ENCODE measurements at regions not wholly inside any gene's neighbourhood (a gene's known extent, or its start where the extent isn't known, plus 50 kb on each side); places are given as distances from the start of the nearest gene placed in this dataset.
A peak's percentile ranks its signal among the peaks of the same experiment; 100 is the strongest.
"Not testable (repeated sequence)": the region's sequence is repeated elsewhere in the genome, so short reads cannot be mapped to it uniquely, and the experiment has no call there.

DNA sequence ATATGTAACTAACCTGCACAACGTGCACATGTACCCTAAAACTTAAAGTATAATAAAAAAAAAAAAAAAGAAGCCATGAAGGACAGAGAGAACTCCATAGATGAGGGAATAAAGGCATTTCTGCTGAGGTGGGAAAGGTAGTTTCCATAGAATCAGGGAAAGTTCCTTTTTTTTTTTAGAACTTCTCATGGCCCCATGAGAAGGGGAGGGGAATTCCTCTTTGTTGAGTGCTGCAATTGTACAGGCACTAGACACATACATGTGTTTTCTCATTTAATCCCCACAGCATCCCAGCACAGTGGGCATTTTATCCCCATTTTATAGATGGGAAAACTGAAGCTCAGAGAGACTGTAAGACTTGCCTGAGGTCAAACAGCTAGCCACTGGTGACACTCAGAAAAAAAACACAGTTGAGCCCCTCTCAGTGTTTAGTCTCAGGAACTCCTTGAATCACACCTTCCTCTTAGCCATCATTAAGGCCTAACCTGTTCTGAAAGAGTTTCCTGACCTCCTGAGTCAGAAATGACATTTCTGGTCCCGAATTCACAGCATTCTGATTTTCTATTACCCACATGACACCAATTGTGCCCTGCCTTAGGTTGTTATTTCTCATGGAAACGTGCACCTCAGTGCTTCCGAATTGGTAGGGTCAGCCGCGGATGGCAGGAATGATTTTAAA is 189.3 kb upstream of the G2E3 start:
- DNase-seq (ENCODE audit: low spot score): no peak

DNA sequence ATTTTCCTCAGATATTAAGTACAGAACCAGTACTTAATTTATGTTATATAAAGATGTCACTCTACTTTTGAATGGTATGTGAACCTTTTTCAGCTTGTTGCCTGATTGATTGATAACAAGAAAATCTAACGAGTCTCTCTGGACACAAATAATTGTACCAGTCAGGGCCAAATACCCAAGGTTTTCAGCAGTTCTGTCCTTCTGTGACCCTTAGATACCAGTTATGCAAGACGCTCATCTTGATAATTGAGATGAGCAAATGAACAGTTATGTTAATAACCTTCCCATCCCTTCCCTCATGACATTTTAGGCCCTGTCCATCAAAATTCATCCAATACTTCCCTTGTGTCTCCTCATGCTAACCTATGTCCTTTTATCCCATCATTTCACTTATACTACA is 185.9 kb upstream of the G2E3 start:
- no peak for DNase-seq (ENCODE audit: low spot score)

DNA sequence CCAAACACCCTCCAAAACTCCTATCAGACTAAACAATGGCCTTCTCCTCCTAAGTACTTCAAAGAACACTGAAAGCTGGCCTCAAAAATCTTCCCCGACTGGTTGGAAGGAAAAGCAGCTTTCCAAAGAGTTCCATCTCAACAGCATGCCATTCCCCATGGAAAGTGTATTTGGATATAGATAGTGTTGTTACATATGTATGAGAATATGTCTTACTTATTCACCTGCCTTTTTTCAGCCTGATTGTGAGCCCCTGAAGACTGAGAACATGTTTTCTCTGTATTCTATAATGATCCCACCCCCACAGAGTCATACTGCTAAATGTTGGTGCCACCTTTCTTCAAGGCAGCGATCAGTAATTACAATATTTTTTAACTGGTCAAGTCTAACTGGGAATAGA is 185.4 kb upstream of the G2E3 start:
- DNase-seq (ENCODE audit: low spot score): no peak

DNA sequence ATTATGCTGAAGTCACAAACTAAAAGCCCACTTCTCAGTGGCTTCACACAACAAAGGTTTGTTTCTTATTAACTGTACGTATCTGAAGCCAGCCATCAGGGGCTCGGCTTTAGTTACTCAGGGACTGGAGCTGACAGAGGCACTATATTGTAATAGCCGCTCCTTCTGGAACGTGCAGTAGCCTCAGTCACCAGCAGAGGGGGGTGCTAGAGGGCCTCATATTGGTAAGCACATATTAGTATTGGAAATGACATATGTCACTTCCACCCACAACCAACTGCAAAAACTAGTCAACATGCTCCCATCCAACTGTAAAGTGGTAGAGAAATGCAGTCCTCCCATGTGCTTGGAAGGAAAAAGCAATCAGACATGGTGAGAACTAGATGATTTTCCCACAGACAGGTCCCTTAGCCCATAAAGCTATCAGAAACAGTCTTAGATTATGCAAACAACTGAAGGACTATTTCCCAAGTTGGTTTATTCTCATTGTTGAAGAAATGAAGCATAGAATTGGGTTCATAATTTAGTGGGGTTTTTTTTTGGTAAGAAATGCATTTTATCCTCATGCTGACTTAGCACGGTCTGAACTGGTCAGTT is 183.6 kb upstream of the G2E3 start:
- peak; percentile 61 for DNase-seq (ENCODE audit: low spot score)

DNA sequence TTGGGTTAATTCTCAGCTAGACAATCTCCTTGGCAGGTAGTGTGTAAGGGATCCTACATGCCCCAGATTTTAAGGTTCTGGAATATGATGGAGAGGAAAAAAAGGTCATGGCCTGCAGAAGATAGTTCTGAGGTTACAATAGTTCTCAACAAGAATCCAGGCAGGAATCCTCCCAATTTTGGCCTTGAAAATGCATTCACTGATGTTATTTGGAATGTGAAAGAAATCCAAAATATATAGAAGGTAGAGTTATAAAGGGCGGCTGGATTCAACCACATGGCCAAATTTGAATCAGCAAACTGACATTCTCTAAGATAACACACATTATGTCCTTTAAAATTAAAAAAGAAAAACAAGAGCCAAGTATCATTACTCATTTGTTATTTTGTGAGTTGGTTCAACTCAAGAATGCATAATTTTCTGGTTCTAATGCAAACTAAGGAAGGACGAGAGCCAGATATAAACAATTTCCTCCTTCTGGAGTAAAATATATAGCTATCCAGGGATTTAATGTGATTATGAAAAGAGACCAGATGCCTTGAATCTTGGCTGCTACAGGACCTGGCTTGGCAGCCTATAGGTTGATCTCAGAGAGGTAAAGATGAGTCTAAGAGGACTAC is 177.0 kb upstream of the G2E3 start:
- no peak for DNase-seq (ENCODE audit: low spot score)

DNA sequence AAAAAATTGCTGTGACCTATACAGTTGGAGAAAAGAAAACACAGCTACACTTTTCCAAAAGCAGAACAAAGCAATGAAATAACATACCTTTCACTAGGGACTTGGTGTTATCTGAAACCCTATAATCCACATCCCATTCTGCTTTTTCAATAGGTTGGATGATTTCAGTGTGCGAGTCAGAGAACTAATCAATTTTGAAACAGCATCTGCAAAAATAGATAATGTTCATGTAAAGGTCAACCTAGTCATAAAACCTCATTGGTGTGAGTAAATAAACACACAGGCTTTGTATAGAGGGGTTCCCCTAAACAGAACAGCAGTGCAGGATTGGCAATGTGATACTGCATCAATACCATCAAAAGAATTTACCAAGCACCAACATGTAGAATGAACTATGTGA is 173.0 kb upstream of the G2E3 start:
- DNase-seq (ENCODE audit: low spot score): no peak

DNA sequence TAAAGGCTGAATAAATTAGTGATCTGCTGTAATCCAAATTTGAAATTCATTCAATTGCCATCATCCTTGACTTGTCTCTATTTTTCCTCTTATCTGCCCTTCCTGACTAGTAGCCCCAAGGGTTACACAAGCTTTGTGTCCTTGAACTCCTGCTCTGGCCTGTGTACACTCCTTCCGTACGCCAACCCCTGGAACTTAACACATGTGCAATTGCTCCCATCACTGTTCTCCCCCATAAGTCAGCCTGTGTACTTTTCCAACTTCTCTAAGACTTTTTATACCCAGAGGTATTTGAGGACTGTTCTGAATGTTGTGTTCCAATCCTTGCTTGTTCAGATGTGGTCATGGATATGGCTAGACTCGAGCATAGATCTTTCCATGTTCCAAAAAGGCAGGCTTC is 171.1 kb upstream of the G2E3 start:
- no peak for DNase-seq (ENCODE audit: low spot score)

DNA sequence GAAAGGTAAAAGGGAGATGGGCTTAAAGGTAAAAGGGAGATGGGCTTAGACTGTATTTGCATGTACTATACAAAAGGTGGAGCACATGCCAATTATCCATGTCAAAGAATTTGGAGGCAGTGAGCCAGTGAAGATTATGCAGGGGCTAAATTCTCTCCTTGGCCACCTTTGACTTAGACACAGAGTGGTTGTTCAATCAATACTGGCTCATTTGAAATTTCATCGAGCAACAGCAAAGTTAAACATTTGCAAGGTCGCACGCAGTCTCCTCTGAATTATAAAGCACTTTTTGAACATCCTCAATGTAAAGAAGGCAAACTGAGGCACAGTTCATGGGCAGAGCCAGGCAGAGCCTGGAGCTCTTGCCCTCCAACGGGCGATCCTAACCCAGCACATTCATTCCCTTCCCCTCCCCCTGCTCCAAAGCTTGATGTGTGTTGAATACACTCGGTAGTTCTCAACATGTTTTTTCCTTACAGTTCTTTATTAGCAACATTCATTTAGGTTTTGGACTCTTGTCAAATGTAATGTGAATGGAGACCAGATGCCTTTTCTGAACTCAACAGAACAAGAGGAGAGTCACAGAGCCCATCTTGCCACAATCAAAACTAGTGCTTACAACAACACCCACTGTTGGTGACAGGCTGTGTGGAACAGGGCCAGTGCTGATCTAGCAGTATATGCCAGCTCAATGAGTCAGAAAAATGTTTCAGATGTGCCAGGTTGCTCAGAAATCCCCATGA is 169.7 kb upstream of the G2E3 start:
- no peak for DNase-seq (ENCODE audit: low spot score)

DNA sequence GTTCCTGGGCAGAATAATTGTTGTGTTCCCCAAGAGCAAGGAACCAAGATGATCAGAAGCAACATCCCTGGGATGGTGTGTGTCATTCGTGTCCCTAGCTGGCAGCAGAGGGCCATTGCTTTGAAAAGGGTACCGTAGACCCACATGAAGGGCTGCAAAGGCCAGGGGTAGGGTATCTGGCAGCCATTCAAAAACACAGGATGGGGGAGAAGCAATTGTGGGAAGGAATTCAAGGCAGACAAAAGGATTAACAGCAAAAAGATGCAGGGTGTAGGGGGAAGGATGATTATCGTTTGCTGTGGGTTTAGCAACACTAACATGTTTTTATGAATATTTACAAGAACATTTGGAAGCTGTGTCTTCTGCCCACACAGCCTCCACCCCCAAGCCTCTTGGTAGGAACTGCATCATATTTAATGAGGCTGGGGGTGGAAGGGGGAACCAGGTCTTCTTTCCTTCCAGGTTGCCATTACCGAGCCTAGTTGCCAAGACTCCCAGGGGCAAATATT is 169.0 kb upstream of the G2E3 start:
- DNase-seq (ENCODE audit: low spot score): no peak

DNA sequence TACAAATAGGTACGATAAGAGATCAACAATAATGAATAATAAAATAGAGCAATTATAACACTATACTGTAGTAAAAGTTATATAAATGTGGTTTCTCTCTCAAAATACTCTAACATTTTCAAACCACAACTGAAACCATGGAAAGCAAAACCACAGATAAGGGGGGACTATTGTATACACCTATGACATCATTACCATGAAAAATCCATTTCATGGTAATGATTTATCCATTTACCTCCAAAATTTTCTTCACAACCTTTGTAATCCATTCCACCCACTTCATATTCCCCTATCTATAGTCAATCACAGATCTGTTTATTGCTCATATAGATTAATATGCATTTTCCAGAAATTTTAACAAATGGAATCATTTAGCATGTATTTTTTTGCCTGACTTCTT is 163.9 kb upstream of the G2E3 start:
- DNase-seq (ENCODE audit: low spot score): no peak

DNA sequence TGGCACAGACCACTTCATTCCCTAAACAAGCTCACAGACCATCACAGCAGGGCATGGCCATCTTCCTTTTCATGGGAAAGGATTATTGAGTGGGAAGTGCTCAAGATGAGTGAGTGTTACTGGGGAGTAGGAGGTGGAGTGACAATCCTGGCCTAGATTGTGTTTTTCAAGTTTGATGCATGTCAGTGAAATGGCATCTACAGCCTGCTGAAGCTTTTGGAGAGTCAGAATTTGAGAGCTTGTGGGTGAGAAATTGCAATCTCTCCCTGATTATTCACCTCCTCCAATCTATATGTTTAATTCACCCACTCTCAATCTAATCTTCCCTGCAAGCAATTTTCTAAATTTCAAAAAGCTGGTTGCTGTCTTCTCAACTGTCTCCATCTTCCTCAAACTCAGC is 156.1 kb upstream of the G2E3 start:
- DNase-seq (ENCODE audit: low spot score): no peak

DNA sequence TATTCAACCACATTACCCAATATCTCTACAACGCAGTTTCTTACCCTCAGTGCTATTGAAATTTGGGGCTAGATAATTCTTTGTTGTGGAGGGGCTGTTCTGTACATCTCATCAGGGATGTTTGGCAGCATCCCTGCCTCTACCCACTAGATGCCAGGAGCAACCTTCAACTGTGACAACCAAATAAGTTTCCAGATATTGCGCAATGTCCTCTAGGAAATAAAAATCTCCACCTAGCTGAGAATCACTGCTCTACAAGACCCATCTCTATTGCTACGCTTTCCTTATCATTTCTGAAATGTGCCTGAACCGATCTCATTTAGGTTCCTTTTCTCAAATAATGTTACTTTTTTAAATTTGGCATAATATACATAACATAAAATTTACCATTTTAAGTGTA is 155.2 kb upstream of the G2E3 start:
- no peak for DNase-seq (ENCODE audit: low spot score)

DNA sequence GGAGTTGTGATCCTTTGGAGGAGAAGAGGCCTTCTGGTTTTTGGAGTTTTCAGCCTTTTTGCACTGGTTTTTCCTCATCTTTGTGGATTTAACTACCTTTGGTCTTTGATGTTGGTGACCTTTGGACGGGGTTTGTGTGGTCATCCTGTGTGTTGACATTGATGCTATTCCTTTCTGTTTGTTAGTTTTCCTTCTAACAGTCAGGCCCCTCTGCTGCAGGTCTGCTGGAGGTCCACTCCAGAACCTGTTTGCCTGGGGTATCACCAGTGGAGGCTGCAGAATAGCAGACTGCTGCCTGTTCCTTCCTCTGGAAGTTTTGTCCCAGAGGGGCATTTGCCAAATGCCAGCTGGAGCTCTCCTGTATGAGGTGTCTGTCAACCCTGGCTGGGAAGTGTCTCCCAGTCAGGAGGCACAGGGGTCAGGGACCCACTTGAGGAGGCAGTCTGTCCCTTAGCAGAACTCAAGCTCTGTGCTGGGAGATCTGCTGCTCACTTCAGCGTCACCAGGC is 149.4 kb upstream of the G2E3 start:
- DNase-seq (ENCODE audit: low spot score): not testable (repeated sequence)

DNA sequence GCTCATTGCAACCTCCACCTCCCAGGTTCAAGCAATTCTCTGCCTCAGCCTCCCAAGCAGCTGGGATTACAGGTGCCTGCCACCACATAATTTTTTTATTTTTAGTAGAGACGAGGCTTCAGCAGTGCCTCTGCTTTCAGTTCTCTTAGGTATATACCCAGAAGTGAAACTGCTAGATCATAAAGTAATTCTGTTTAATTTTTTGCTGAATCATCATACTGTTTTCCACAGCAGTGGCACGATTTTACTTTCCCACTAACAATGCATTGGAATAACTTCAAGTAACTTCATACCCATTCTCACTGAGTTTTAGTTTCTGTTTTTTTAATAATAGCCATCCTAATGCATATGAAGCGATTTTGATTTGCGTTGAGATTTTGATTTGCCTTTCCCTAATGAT is 148.0 kb upstream of the G2E3 start:
- no peak for DNase-seq (ENCODE audit: low spot score)

DNA sequence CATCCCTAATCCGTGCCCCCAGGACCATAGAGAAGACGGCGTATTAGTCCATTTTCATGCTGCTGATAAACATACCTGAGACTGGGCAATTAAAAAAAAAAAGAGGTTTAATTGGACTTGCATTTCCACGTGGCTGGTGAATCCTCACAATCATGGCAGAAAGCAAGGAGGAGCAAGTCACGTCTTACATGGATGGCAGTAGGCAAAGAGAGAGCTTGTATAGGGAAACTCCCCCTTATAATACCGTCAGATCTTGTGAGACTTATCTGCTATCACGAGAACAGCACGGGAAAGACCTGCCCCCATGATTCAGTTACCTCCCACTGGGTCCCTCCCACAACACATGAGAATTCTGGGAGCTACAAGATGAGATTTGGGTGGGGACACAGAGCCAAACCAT is 145.8 kb upstream of the G2E3 start:
- DNase-seq (ENCODE audit: low spot score): not testable (repeated sequence)

DNA sequence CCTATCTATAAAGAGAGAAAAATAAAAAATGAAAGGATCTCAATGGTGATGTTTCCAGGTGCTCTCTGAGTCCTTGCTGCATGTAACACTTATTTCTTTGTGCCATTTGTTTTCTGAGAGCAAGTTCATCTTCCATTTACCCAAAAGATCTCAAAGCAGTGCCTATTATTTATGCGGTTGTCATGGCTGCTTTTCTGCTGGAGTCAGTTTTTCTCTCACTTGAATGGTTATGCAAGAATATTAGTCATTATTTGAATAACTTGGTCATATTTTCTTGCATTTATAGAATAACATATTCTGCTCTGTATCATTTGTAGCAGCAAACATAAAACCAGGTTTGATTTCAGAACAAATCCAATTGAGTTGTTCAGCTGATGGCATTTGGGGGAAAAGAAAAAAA is 141.8 kb upstream of the G2E3 start:
- DNase-seq (ENCODE audit: low spot score): no peak

DNA sequence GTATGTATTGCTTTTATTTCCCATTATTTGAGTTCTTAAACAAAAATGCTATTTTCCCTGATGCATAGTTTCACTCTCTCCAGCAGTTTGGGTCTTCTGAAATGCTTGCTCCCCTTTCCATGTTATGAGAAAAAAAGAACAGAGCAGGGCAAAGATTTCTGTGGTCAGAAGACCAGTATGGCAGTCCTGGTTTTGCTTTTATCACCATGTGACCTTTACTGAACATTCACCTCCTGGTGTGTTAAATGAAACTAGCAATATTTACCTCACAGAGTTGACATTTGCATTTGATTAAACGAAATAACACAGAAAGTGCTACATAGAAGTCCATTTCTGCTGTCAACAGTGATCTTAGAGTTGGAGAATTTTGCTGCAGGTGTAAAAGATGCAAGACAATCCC is 141.0 kb upstream of the G2E3 start:
- DNase-seq (ENCODE audit: low spot score): no peak

DNA sequence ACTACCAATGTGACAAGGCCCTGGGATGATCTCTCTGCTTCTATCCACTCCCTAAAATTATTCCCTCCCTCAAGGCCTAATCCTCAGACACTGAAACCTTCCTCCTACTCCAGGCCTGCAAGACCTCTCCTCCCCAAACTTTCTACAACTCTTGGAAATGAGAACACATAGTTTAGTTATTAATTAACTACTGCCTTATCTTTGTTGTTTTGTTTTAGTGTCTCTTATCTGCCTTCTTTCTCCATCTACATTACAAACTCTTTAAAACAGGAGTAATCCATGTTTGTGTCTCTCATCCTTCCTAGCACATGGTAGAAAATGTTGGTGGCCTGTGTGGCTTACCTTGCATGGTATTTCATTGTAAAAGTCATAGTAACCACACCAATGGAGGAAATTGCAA is 139.9 kb upstream of the G2E3 start:
- no peak for DNase-seq (ENCODE audit: low spot score)

DNA sequence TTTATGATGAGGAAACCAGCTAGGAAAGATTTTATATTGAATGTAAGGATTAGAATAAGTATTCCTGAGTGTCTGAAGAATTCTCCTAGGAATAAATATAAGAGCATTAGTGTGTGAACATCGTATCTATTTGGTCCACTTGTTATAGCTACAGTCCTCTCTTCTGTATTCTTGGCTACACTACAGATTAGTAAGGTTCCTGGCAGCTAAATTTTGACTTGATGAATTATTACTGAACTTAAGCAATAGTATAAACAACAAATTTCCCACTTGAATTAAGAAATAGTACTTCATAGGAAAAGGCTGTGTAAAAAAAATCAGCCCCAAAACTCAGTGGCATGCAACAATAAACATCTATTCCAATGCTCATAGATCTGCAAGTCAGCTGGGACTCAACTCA is 138.4 kb upstream of the G2E3 start:
- DNase-seq (ENCODE audit: low spot score): no peak

DNA sequence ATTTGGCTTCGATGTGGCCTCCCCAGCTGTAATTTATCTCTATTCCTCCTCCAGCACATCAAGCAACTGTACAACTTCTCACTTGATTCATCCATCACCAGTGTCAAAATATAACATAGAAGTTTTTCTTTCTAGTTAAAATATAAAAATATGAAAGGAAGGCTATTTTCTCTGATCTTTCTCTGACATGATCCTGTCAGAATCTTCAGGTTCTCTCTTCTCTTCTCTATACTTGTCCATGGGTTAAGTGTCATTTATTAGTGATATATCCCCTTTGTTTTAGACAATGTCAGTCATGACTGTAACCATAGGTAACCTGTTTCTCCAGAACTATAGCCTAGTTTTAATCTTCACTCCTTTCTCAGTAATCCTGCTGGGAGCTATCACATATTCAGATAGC is 132.5 kb upstream of the G2E3 start:
- no peak for DNase-seq (ENCODE audit: low spot score)

DNA sequence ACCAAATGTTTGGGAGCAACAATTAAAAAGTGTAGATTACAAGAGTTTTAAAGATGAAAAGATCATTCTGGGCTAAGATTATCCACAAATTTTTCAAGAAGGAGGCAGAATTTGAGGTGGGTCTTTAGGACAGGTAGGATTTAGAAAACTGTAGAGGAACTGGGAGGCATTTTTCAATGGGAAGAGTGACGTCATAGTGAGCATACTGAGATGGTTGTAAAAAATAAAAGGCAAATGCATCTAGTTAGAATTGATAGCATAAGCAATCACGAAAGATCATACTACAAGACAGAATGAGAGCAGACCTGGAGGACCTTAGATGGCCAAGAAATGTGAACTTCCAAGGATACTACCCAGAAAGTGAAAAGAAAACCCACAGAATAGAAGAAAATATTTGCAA is 131.6 kb upstream of the G2E3 start:
- DNase-seq (ENCODE audit: low spot score): no peak

DNA sequence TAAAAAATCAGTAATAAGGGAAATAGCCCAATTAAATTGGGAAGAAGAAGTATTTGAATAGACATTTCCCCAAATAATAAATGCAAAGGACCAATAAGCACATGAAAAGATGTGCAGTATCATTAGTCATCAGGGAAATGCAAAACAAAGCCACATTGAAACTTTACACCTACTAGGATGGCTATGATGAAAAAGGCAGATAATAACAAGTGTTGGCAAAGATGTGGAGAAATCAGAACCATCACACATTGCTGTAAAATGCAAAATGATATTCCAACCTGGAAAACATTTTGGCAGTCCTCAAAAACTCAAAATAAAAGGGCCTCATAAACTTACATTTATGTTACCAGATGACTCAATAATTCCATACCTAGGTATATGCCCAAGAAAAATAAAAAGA is 131.1 kb upstream of the G2E3 start:
- no peak for DNase-seq (ENCODE audit: low spot score)

DNA sequence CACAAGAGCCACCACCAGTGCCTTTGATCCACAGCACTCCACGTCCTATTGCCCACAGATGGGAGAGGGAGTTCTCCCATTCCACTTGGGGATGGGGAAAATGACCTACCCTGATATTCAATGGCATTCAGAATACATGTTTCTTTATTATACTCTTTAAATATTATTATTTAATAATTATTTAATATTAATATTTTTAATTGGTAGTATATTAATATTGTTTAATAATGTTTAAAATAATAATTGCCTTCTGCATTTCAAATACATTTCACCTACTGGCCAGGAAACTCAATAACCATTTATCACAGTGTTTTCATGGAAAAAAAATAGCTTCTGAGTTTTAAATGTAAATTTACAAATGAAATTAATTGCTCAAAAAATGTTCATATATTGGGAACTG is 127.4 kb upstream of the G2E3 start:
- DNase-seq (ENCODE audit: low spot score): no peak
